Mesendoderm (in vitro differentiated cells): ENCODE measurements at regions not wholly inside any gene's neighbourhood (a gene's known extent, or its start where the extent isn't known, plus 50 kb on each side); places are given as distances from the start of the nearest gene placed in this dataset.

Source experiments
- DNase-seq: peaks from one replicate; pipeline ENCODE4 v3.0.0; 2013
- H2AK5ac ChIP-seq: 2 replicates; pipeline ENCODE4 v1.6.1; 2013; ENCODE audit warnings: low read length, inconsistent platforms
- H2BK120ac ChIP-seq: 2 replicates; pipeline ENCODE4 v1.6.1; 2013; ENCODE audit warnings: low read depth, mild to moderate bottlenecking, low read length, moderate library complexity, mixed read lengths
- H2BK15ac ChIP-seq: replicated peaks from 2 replicates; pipeline ENCODE4 v1.6.1; 2013; ENCODE audit warnings: low read depth, mild to moderate bottlenecking, moderate library complexity
- H2BK5ac ChIP-seq: 2 replicates; pipeline ENCODE4 v1.6.1; 2013; ENCODE audit warnings: low read length, inconsistent platforms
- H3K18ac ChIP-seq: 2 replicates; pipeline ENCODE4 v1.6.1; 2013; ENCODE audit warnings: mild to moderate bottlenecking, low read length, mixed read lengths
- H3K23ac ChIP-seq: one replicate; pipeline ENCODE4 v1.6.1; 2013; ENCODE audit warnings: low read length
- H3K27ac ChIP-seq: 2 replicates; pipeline ENCODE4 v1.5.1; 2013; ENCODE audit warnings: low read depth, mild to moderate bottlenecking, inconsistent platforms, low read length, moderate library complexity
- H3K27me3 ChIP-seq: 2 replicates; pipeline ENCODE4 v1.6.1; 2013; ENCODE audit warnings: low read length, control low read depth, mild to moderate bottlenecking, inconsistent platforms; ENCODE audit not compliant: insufficient read depth, poor library complexity
- H3K36me3 ChIP-seq: 2 replicates; pipeline ENCODE4 v1.6.1; 2013; ENCODE audit warnings: low read length, inconsistent platforms; ENCODE audit not compliant: control insufficient read depth, insufficient read depth
- H3K4ac ChIP-seq: one replicate; pipeline ENCODE4 v1.6.1; 2013; ENCODE audit warnings: low read depth, mild to moderate bottlenecking, low read length, moderate library complexity
- H3K4me1 ChIP-seq: 2 replicates; pipeline ENCODE4 v1.6.1; 2013; ENCODE audit warnings: low read depth, low read length, inconsistent platforms; ENCODE audit not compliant: control insufficient read depth
- H3K4me2 ChIP-seq: 2 replicates; pipeline ENCODE4 v1.6.1; 2013; ENCODE audit warnings: low read length
- H3K4me3 ChIP-seq: 2 replicates; pipeline ENCODE4 v1.5.1; 2013; ENCODE audit warnings: mild to moderate bottlenecking, low read length
- H3K56ac ChIP-seq: one replicate; pipeline ENCODE4 v1.6.1; 2013; ENCODE audit warnings: low read length
- H3K79me1 ChIP-seq: 2 replicates; pipeline ENCODE4 v1.6.1; 2013; ENCODE audit warnings: low read length, inconsistent platforms
- H3K79me2 ChIP-seq: 2 replicates; pipeline ENCODE4 v1.6.1; 2013; ENCODE audit warnings: mild to moderate bottlenecking, low read length; ENCODE audit not compliant: control insufficient read depth, insufficient read depth
- H3K9ac ChIP-seq: 2 replicates; pipeline ENCODE4 v1.6.1; 2013; ENCODE audit warnings: low read length, inconsistent platforms
- H4K5ac ChIP-seq: one replicate; pipeline ENCODE4 v1.6.1; 2013; ENCODE audit warnings: low read length
- H4K8ac ChIP-seq: one replicate; pipeline ENCODE4 v1.6.1; 2013; ENCODE audit warnings: low read depth, mild to moderate bottlenecking, control low read depth, low read length, moderate library complexity
- WGBS: extraction: QIAGEN DNeasy Blood & Tissue Kit; methylation state at CpG from one replicate; pipeline ENCODE4 v1.1.7; 2013; ENCODE audit warnings: low lambda C conversion rate, missing lambda C conversion rate; ENCODE audit not compliant: insufficient coverage; ENCODE audit errors: extremely low coverage; 5-methylcytosine and 5-hydroxymethylcytosine counted together

DNA sequence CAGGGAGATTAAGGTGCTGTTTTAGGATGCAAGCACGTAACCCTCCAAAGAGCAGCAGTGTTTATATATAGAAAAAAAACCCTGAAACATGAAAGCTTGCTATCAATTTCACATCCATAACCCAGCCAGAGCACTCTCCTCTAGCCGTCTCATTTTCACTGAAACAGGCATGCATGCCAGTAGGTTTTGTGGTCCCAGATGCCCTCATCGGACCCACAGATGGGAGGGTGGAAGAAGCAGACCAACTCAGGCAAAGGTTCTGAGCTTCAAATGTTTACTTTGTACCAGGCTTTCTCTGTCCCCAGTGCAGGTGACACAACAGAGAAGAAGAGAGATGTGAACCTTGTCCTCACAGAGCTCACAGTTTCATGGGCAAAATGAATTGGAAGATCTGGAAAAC lies 127.4 kb upstream of the ATP10B start:
- H3K4me1 ChIP-seq = no peaks in the 10 kb centered on the region
- no peaks in the 10 kb centered on the region for H3K79me2 ChIP-seq
- no peak overlapping the region for H2BK120ac ChIP-seq
- no peak overlapping the region for H3K56ac ChIP-seq
- peak overlapping the region; percentile 14 for H3K18ac ChIP-seq
- H2AK5ac ChIP-seq = no peak overlapping the region
- H4K5ac ChIP-seq = no peak overlapping the region
- no peak overlapping the region for H3K23ac ChIP-seq
- no peaks in the 10 kb centered on the region for H3K79me1 ChIP-seq
- no peak overlapping the region for H3K27ac ChIP-seq
- H2BK5ac ChIP-seq = no peak overlapping the region
- DNase-seq = no peak
- H3K4me3 ChIP-seq = no peak overlapping the region
- WGBS = no CpG with 5 or more reads among the region's 3 CpGs
- H4K8ac ChIP-seq = no peak overlapping the region
- no peaks in the 10 kb centered on the region for H3K27me3 ChIP-seq
- no peak overlapping the region for H3K4ac ChIP-seq
- H3K4me2 ChIP-seq = no peak overlapping the region
- no peak overlapping the region for H2BK15ac ChIP-seq
- no peaks in the 10 kb centered on the region for H3K36me3 ChIP-seq
- no peak overlapping the region for H3K9ac ChIP-seq

DNA sequence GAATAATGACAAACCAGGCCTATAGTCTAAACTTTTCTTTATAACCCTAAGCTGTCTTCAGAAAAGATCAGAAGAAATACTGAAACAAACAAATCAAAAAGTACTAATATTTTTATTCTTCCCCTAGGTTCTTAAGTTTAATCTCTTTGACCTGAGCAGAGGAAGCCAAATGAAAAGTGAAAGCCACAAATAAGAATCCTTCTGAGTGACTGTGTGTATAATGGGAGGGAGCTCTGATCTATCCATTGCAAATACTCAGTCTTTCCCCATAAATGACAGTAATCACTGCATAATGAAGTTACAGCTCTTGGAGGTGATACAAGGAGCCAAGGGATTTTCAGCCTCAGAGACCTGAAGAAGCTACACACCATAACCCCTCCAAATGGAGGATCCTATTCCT lies 126.9 kb upstream of the ATP10B start:
- H3K4me2 ChIP-seq = no peak overlapping the region
- H2BK15ac ChIP-seq = no peak overlapping the region
- no peaks in the 10 kb centered on the region for H3K36me3 ChIP-seq
- no peak overlapping the region for H2BK120ac ChIP-seq
- no peak overlapping the region for H2AK5ac ChIP-seq
- H4K8ac ChIP-seq = no peak overlapping the region
- no peaks in the 10 kb centered on the region for H3K4me1 ChIP-seq
- no peaks in the 10 kb centered on the region for H3K79me1 ChIP-seq
- no peak overlapping the region for H3K27ac ChIP-seq
- no peak overlapping the region for H3K4ac ChIP-seq
- no peak overlapping the region for H2BK5ac ChIP-seq
- DNase-seq = no peak
- H3K23ac ChIP-seq = no peak overlapping the region
- H4K5ac ChIP-seq = no peak overlapping the region
- H3K79me2 ChIP-seq = no peaks in the 10 kb centered on the region
- no peak overlapping the region for H3K56ac ChIP-seq
- H3K18ac ChIP-seq = peak overlapping the region; percentile 14
- H3K27me3 ChIP-seq = no peaks in the 10 kb centered on the region
- H3K4me3 ChIP-seq = no peak overlapping the region
- no peak overlapping the region for H3K9ac ChIP-seq

DNA sequence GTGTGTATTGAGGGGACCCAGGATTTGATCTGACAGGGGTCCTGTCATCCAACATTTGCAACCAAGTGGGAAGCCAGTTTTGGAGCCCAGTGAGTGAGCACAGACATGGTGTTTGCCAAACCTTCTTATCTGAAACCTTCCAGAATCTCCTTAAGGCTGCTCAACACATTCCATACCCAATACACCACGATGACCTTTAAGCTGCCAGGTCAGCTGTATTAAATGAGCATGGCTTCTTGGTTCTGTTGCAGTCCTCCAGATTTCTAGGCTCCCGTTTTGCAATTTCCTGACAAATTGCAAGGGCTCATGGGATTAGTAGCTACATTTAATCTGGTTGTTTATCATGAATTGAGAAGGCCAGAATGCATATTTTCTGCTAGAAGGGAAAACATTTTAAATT lies 124.2 kb upstream of the ATP10B start:
- no peaks in the 10 kb centered on the region for H3K27me3 ChIP-seq
- no peak overlapping the region for H3K4ac ChIP-seq
- no peak overlapping the region for H2AK5ac ChIP-seq
- no peak overlapping the region for H2BK15ac ChIP-seq
- H3K36me3 ChIP-seq = no peaks in the 10 kb centered on the region
- H3K79me2 ChIP-seq = no peaks in the 10 kb centered on the region
- H3K4me2 ChIP-seq = no peak overlapping the region
- H3K23ac ChIP-seq = no peak overlapping the region
- H4K5ac ChIP-seq = no peak overlapping the region
- H4K8ac ChIP-seq = no peak overlapping the region
- no peak overlapping the region for H3K9ac ChIP-seq
- H2BK5ac ChIP-seq = no peak overlapping the region
- no peaks in the 10 kb centered on the region for H3K4me1 ChIP-seq
- no CpG with 5 or more reads among the region's 2 CpGs for WGBS
- H3K79me1 ChIP-seq = no peaks in the 10 kb centered on the region
- H3K4me3 ChIP-seq = no peak overlapping the region
- peak; percentile 29 for DNase-seq
- no peak overlapping the region for H3K18ac ChIP-seq
- H3K27ac ChIP-seq = no peak overlapping the region
- no peak overlapping the region for H3K56ac ChIP-seq
- no peak overlapping the region for H2BK120ac ChIP-seq

DNA sequence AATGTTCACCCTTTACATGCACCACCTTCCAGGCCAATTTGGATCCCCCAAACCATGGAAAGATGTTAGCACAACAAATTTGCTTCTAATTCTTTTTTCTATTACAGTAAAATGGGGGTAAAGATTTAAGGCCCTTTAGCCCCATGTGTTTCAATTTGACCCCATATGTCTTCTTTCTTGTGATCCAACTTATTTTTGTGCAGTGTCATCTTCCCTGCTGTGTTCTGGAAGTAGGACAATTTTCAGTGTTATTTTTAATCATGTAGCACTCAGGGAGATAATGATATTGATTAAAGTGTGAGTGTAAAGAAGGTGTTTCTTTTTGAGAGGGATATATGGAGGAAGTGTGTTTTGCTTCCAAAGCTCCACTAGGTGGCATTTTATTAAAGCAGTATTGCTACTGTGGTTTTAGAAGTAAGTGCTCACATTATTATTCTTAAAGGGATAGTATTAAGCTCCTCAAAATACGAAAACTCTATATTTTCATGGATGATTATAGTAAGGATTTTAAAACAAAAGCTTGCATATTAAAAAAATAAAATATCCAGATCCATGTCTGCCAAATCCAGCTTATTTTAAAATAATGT lies 118.7 kb upstream of the ATP10B start:
- Histone ChIP-seq H3K79me2 (no peaks in the 10 kb centered on the region), H3K27me3 (no peaks in the 10 kb centered on the region), H3K56ac (no peak overlapping the region), H2BK15ac (peak overlapping the region; percentile 74), H2AK5ac (no peak overlapping the region), H3K23ac (no peak overlapping the region), H4K8ac (no peak overlapping the region), H3K4me1 (no peaks in the 10 kb centered on the region), H3K4ac (no peak overlapping the region), H3K18ac (no peak overlapping the region), H3K4me3 (no peak overlapping the region), H3K9ac (no peak overlapping the region), H3K4me2 (no peak overlapping the region), H2BK5ac (no peak overlapping the region), H3K27ac (no peak overlapping the region), H3K36me3 (no peaks in the 10 kb centered on the region), H2BK120ac (no peak overlapping the region), H3K79me1 (no peaks in the 10 kb centered on the region), H4K5ac (no peak overlapping the region)
- WGBS = no CpG with 5 or more reads among the region's 1 CpG
- DNase-seq = peak; percentile 57

DNA sequence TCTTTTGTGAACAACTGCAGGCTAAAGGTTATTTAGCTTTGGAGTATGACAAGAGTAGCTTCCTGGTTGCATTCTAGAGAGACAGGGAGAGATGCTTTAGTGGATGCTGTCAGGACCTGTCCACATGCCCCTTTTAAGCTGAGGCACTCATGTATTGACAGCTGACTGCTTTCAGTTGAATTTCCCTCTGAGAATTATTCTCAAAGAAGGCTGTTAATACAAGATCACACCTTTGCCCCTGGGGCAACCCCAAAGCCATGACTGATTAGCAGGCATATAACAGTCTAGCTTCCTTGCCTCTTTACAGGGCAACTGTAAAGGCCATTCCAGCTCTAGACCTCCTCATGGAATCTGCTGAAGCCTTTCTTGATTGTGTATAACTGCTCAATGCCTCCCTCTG lies 117.6 kb upstream of the ATP10B start:
- Histone ChIP-seq H3K4me2 (no peak overlapping the region), H3K23ac (no peak overlapping the region), H2BK120ac (no peak overlapping the region), H3K36me3 (no peaks in the 10 kb centered on the region), H2AK5ac (no peak overlapping the region), H3K79me1 (no peaks in the 10 kb centered on the region), H4K8ac (no peak overlapping the region), H3K27me3 (no peaks in the 10 kb centered on the region), H3K9ac (no peak overlapping the region), H3K79me2 (no peaks in the 10 kb centered on the region), H2BK15ac (no peak overlapping the region), H3K4ac (no peak overlapping the region), H3K4me3 (no peak overlapping the region), H3K4me1 (no peaks in the 10 kb centered on the region), H2BK5ac (no peak overlapping the region), H3K27ac (no peak overlapping the region), H3K18ac (no peak overlapping the region), H4K5ac (no peak overlapping the region), H3K56ac (no peak overlapping the region)
- DNase-seq = peak; percentile 39

DNA sequence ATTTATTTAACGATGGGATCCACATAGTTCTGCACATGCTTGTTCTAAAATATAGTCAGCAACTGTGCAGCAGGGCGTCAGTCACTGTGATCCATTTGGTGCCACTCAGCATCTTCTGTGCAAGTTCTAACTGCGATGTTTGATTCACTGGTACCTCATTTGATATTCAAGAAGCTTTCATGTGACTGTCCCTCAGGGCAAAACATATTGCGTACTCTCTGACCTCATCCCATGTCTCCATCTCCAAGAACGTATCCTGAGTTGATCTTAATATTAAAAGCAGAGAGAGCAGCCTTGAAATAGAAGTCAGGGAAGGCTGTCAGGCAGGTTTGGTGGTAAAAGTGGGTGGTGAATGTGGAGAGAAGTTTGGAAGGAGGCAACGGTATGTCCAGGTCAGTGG lies 116.5 kb upstream of the ATP10B start:
- Histone ChIP-seq H4K5ac (no peak overlapping the region), H3K36me3 (no peaks in the 10 kb centered on the region), H2AK5ac (no peak overlapping the region), H2BK15ac (no peak overlapping the region), H3K9ac (no peak overlapping the region), H2BK120ac (no peak overlapping the region), H3K79me2 (no peaks in the 10 kb centered on the region), H4K8ac (no peak overlapping the region), H2BK5ac (no peak overlapping the region), H3K18ac (no peak overlapping the region), H3K23ac (no peak overlapping the region), H3K27me3 (no peaks in the 10 kb centered on the region), H3K4me1 (no peaks in the 10 kb centered on the region), H3K27ac (no peak overlapping the region), H3K4ac (no peak overlapping the region), H3K56ac (no peak overlapping the region), H3K4me3 (no peak overlapping the region), H3K4me2 (no peak overlapping the region), H3K79me1 (no peaks in the 10 kb centered on the region)
- no CpG with 5 or more reads among the region's 6 CpGs for WGBS
- no peak for DNase-seq
